ENCODE measurements at regions not wholly inside any gene's neighbourhood (a gene's known extent, or its start where the extent isn't known, plus 50 kb on each side); places are given as distances from the start of the nearest gene placed in this dataset.

- H3K18ac ChIP-seq (ENCODE audit: extremely low read depth, low read length), result no peak overlapping the region
- no peaks in the 10 kb centered on the region for H3K4me1 ChIP-seq (replicated peaks in 1 of 4; ENCODE audit: control insufficient read depth in 3 of 4, insufficient read depth in 4 of 4, low read length in 3 of 4)
- no peak overlapping the region for H2BK20ac ChIP-seq (ENCODE audit: low read length)
- H2BK5ac ChIP-seq (ENCODE audit: low read depth, low read length), result no peak overlapping the region
- H3K4me3 ChIP-seq (ENCODE audit: extremely low read depth in 1 of 4, insufficient read depth in 2 of 4, low read depth in 3 of 4, low read length in 4 of 4), result no peak overlapping the region
- no peaks in the 10 kb centered on the region for H4K20me1 ChIP-seq (replicated peaks in 1 of 2; ENCODE audit: control insufficient read depth in 1 of 2, insufficient read depth in 2 of 2, low read length in 2 of 2)
- no peaks in the 10 kb centered on the region for H3K9me3 ChIP-seq (ENCODE audit: insufficient read depth in 2 of 2, low read depth in 1 of 2, low read length in 1 of 2)
- no peak overlapping the region for H3K14ac ChIP-seq (ENCODE audit: insufficient read length)
- H3K4me2 ChIP-seq (ENCODE audit: insufficient read depth in 1 of 2, low read depth in 2 of 2, low read length in 2 of 2), result no peak overlapping the region
- no peak overlapping the region for H3K56ac ChIP-seq (replicated peaks; ENCODE audit: insufficient read length, low read depth, low read length)
- no peak overlapping the region for H3K9ac ChIP-seq (replicated peaks in 1 of 4; ENCODE audit: extremely low read depth in 1 of 4, low read depth in 3 of 4, low read length in 3 of 4)
- no peak for DNase-seq (ENCODE audit: low read depth in 1 of 2, low spot score in 2 of 2)
- no peak overlapping the region for H3K27ac ChIP-seq (ENCODE audit: low read depth, low read length)
- FAIRE-seq, result no peak
- no peaks in the 10 kb centered on the region for H3K36me3 ChIP-seq (ENCODE audit: control insufficient read depth in 2 of 4, insufficient read depth in 4 of 4, low read length in 3 of 4)
- H2BK15ac ChIP-seq (ENCODE audit: low read length), result no peak overlapping the region
- no peak overlapping the region for H4K8ac ChIP-seq (ENCODE audit: extremely low read depth, insufficient read depth, low read length)
- no peak overlapping the region for H4K5ac ChIP-seq (ENCODE audit: insufficient read length, low read depth, low read length)
- no peaks in the 10 kb centered on the region for H3K27me3 ChIP-seq (replicated peaks in 1 of 4; ENCODE audit: control insufficient read depth in 3 of 4, extremely low read depth in 1 of 4, insufficient read depth in 3 of 4, low read length in 3 of 4)
- TF ChIP-seq NANOG (IDR thresholded peaks at IDR 0.05; ENCODE audit: insufficient read depth, low read depth, low read length, poor library complexity, severe bottlenecking), result no peak
- ChIA-PET CTCF (ENCODE audit: partially characterized antibody) (interaction anchor here (1.6 kb wide), 1 partner anchor 29 kb away, joined by 5 read pairs; no protein-coding TSS in a partner anchor), POLR2A (ENCODE audit: partially characterized antibody) (no interaction called here)
- 77% methylated on average over 1 of the region's 1 CpG; no CpG with 5 or more reads in 1 of the 2 experiments for WGBS, 2 experiments (ENCODE audit: extremely low coverage in 1 of 2, insufficient coverage in 1 of 2, insufficient read length in 1 of 2, insufficient replicate concordance in 2 of 2, low coverage in 1 of 2, low lambda C conversion rate in 2 of 2, missing lambda C conversion rate in 1 of 2)
- no peak overlapping the region for H2BK12ac ChIP-seq (ENCODE audit: low read depth, low read length)
- no peak overlapping the region for H2AK5ac ChIP-seq (ENCODE audit: low read depth, low read length)
- no peak overlapping the region for H2BK120ac ChIP-seq (replicated peaks; ENCODE audit: low read depth, low read length)
- no peak overlapping the region for H2AFZ ChIP-seq (ENCODE audit: low read length)
- no peaks in the 10 kb centered on the region for H3K79me1 ChIP-seq (ENCODE audit: low read depth, low read length)
- no peak overlapping the region for H4K91ac ChIP-seq (replicated peaks; ENCODE audit: insufficient read length, low read length)
- H3K23ac ChIP-seq (ENCODE audit: insufficient read length), result no peak overlapping the region
- no peaks in the 10 kb centered on the region for H3K79me2 ChIP-seq (ENCODE audit: control insufficient read depth in 1 of 2, insufficient read depth in 2 of 2, low read length in 2 of 2)
- no peak overlapping the region for H3K4ac ChIP-seq (replicated peaks; ENCODE audit: insufficient read length, low read depth, low read length)
- H3K23me2 ChIP-seq (ENCODE audit: low read depth, low read length), result no peaks in the 10 kb centered on the region
These were observed 133.4 kb upstream of the SLC7A14 start for GRCh38 chr3:170719300-170719699.
